ENCODE measurements at regions not wholly inside any gene's neighbourhood (a gene's known extent, or its start where the extent isn't known, plus 50 kb on each side); places are given as distances from the start of the nearest gene placed in this dataset.

DNA sequence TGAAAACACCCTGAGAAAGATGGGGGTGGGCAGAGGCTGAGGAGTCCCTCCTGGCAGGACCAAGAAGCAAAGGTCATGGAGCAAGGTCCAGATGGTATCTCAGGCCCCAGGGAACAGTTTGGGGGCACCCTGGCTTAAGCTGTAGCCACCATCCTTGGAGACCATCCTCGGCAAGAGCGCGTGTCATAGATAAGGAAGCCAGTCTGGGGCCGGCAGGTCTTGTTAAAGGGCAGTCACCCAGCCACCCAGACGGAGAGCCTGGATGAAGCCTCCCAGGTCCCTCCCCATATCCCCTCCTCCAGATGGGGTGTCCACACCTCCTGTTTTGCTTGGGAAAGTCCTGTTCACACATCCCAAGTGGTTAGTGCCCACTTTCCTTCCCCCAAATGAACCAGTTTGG lies 191.1 kb downstream of the KLF13 start:
- H3K4me2 ChIP-seq (replicated peaks; ENCODE audit: low read depth, low read length, poor library complexity, severe bottlenecking): no peak overlapping the region
- Mint-ChIP-seq H3K27me3 (peaks cover 30% of the 10 kb centered on the region), H3K9me3 (ENCODE audit: insufficient read depth) (no peaks in the 10 kb centered on the region), H3K27ac (no peak overlapping the region), H3K4me3 (no peak overlapping the region), H3K4me1 (peaks cover 2% of the 10 kb centered on the region)
- H3K27me3 ChIP-seq (replicated peaks in 1 of 4; ENCODE audit: control extremely low read depth in 1 of 4, control insufficient read depth in 3 of 4, insufficient read depth in 4 of 4, low read length in 3 of 4): peaks cover 0 to 13% (median 3%) of the 10 kb centered on the region in 4 experiments
- POLR2A ChIA-PET: no interaction called here
- CTCF ChIA-PET: no interaction called here
- no peak overlapping the region for H3K27ac ChIP-seq (ENCODE audit: low read length in 2 of 2)
- H3K9ac ChIP-seq (ENCODE audit: low read length): no peak overlapping the region
- H2AFZ ChIP-seq (ENCODE audit: insufficient read depth, low read depth, low read length, poor library complexity, severe bottlenecking): no peak overlapping the region
- H4K20me1 ChIP-seq (ENCODE audit: control insufficient read depth, insufficient read depth, low read length, poor library complexity, severe bottlenecking): no peaks in the 10 kb centered on the region
- DNase-seq (no peak), ATAC-seq (ENCODE audit: low read depth) (no peak)
- intact Hi-C loops (cut with micrococcal nuclease): no loop called here
- H3K9me3 ChIP-seq (ENCODE audit: control extremely low read depth in 1 of 3, control insufficient read depth in 2 of 3, insufficient read depth in 1 of 3, low read length in 2 of 3): peaks cover 0 to 5% (median 0%) of the 10 kb centered on the region in 3 donors
- no peak overlapping the region for H3K4me3 ChIP-seq (ENCODE audit: control extremely low read depth in 1 of 5, extremely low read depth in 1 of 5, insufficient read depth in 1 of 5, low read depth in 2 of 5, low read length in 4 of 5)
- H3K79me2 ChIP-seq (ENCODE audit: control insufficient read depth, insufficient read depth, low read length): no peaks in the 10 kb centered on the region
- WGBS (ENCODE audit: insufficient coverage): 90% methylated on average over 5 of the region's 5 CpGs
- no peaks in the 10 kb centered on the region for H3K36me3 ChIP-seq (replicated peaks in 1 of 2; ENCODE audit: control extremely low read depth in 1 of 2, control insufficient read depth in 1 of 2, extremely low read depth in 1 of 2, insufficient read depth in 2 of 2, low read length in 1 of 2)
- TF ChIP-seq, protein P1, sequence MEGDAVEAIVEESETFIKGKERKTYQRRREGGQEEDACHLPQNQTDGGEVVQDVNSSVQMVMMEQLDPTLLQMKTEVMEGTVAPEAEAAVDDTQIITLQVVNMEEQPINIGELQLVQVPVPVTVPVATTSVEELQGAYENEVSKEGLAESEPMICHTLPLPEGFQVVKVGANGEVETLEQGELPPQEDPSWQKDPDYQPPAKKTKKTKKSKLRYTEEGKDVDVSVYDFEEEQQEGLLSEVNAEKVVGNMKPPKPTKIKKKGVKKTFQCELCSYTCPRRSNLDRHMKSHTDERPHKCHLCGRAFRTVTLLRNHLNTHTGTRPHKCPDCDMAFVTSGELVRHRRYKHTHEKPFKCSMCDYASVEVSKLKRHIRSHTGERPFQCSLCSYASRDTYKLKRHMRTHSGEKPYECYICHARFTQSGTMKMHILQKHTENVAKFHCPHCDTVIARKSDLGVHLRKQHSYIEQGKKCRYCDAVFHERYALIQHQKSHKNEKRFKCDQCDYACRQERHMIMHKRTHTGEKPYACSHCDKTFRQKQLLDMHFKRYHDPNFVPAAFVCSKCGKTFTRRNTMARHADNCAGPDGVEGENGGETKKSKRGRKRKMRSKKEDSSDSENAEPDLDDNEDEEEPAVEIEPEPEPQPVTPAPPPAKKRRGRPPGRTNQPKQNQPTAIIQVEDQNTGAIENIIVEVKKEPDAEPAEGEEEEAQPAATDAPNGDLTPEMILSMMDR (IDR thresholded peaks at IDR 0.05): no peak
- H3K4me1 ChIP-seq (ENCODE audit: control insufficient read depth in 2 of 2, insufficient read depth in 2 of 2, low read length in 2 of 2): no peaks in the 10 kb centered on the region

DNA sequence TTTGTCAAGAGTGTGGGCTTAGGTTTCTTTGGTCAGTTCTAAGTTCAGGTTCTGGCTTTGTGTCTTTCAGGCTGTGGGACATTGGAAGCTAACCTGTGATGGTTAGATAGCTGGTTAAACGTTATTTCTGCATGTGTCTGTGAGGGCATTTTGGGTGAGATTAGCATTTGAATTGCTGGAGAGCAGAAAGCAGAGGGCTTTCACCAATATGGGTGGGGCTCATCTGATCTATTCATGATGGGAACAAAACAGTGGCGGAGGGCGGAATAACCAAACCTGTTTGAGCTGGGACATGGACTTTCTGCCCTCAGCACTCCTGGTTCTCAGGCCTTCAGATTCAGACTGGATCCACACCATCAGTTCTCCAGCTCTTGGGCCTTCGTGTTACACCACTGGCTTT lies 195.4 kb downstream of the KLF13 start:
- ATAC-seq (ENCODE audit: low read depth) (no peak), DNase-seq (no peak)
- intact Hi-C loops (cut with micrococcal nuclease): no loop called here
- Histone ChIP-seq H3K4me2 (replicated peaks; ENCODE audit: low read depth, low read length, poor library complexity, severe bottlenecking) (no peak overlapping the region), H3K36me3 (replicated peaks in 1 of 2; ENCODE audit: control extremely low read depth in 1 of 2, control insufficient read depth in 1 of 2, extremely low read depth in 1 of 2, insufficient read depth in 2 of 2, low read length in 1 of 2) (no peaks in the 10 kb centered on the region), H3K4me3 (ENCODE audit: control extremely low read depth in 1 of 5, extremely low read depth in 1 of 5, insufficient read depth in 1 of 5, low read depth in 2 of 5, low read length in 4 of 5) (no peak overlapping the region), H3K27me3 (replicated peaks in 1 of 4; ENCODE audit: control extremely low read depth in 1 of 4, control insufficient read depth in 3 of 4, insufficient read depth in 4 of 4, low read length in 3 of 4) (peaks cover 0 to 11% (median 3%) of the 10 kb centered on the region in 4 experiments), H4K20me1 (ENCODE audit: control insufficient read depth, insufficient read depth, low read length, poor library complexity, severe bottlenecking) (no peaks in the 10 kb centered on the region), H3K79me2 (ENCODE audit: control insufficient read depth, insufficient read depth, low read length) (no peaks in the 10 kb centered on the region), H2AFZ (ENCODE audit: insufficient read depth, low read depth, low read length, poor library complexity, severe bottlenecking) (no peak overlapping the region), H3K4me1 (ENCODE audit: control insufficient read depth in 2 of 2, insufficient read depth in 2 of 2, low read length in 2 of 2) (no peaks in the 10 kb centered on the region), H3K9ac (ENCODE audit: low read length) (no peak overlapping the region), H3K9me3 (ENCODE audit: control extremely low read depth in 1 of 3, control insufficient read depth in 2 of 3, insufficient read depth in 1 of 3, low read length in 2 of 3) (no peaks in the 10 kb centered on the region), H3K27ac (ENCODE audit: low read length in 2 of 2) (no peak overlapping the region)
- ChIA-PET CTCF (no interaction called here), POLR2A (no interaction called here)
- Mint-ChIP-seq H3K4me1 (no peaks in the 10 kb centered on the region), H3K27me3 (peaks cover 10% of the 10 kb centered on the region), H3K9me3 (ENCODE audit: insufficient read depth) (no peaks in the 10 kb centered on the region), H3K27ac (no peak overlapping the region), H3K4me3 (no peak overlapping the region)
- no peak for TF ChIP-seq EZH2 (IDR thresholded peaks at IDR 0.05; ENCODE audit: borderline replicate concordance, insufficient read depth, low read depth, low read length, poor library complexity, severe bottlenecking)
- TF ChIP-seq, protein P1 (IDR thresholded peaks at IDR 0.05): no peak
- 85% methylated on average over 3 of the region's 4 CpGs for WGBS (ENCODE audit: insufficient coverage)

Data from B cell (primary cell).